ENCODE measurements at regions not wholly inside any gene's neighbourhood (a gene's known extent, or its start where the extent isn't known, plus 50 kb on each side); places are given as distances from the start of the nearest gene placed in this dataset.

- DNase-seq (no peak), ATAC-seq (peak in 1 of 2 donors; percentile 31)
- Histone ChIP-seq H3K9me3 (no peaks in the 10 kb centered on the region), H3K4me3 (no peak overlapping the region), H3K36me3 (no peaks in the 10 kb centered on the region), H3K27ac (peak overlapping the region; percentile 72 to 79 (median 74)), H3K27me3 (no peaks in the 10 kb centered on the region), H3K4me1 (peaks cover 39 to 43% of the 10 kb centered on the region in 2 donors)
- TF ChIP-seq POLR2A (IDR thresholded peaks at IDR 0.05), result no peak
- TF ChIP-seq, protein P1, sequence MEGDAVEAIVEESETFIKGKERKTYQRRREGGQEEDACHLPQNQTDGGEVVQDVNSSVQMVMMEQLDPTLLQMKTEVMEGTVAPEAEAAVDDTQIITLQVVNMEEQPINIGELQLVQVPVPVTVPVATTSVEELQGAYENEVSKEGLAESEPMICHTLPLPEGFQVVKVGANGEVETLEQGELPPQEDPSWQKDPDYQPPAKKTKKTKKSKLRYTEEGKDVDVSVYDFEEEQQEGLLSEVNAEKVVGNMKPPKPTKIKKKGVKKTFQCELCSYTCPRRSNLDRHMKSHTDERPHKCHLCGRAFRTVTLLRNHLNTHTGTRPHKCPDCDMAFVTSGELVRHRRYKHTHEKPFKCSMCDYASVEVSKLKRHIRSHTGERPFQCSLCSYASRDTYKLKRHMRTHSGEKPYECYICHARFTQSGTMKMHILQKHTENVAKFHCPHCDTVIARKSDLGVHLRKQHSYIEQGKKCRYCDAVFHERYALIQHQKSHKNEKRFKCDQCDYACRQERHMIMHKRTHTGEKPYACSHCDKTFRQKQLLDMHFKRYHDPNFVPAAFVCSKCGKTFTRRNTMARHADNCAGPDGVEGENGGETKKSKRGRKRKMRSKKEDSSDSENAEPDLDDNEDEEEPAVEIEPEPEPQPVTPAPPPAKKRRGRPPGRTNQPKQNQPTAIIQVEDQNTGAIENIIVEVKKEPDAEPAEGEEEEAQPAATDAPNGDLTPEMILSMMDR (IDR thresholded peaks at IDR 0.05 in 4 of 5, conservative IDR thresholded peaks at IDR 0.05 in 1 of 5), result no peak
- in situ Hi-C loops (cut with MboI; ENCODE audit: low sequenced_read_pairs in 4 of 4), result no loop called here
- intact Hi-C loops (cut with DNase I; ENCODE audit: low total_unique reads), result loop anchor here (5.0 kb wide), 1 partner anchor 874 kb away; no protein-coding TSS in a partner anchor
Measured at GRCh38 chr15:87496795-87497194, 759.7 kb downstream of the NTRK3 start.

- H3K4me1 ChIP-seq, result peaks cover 36 to 37% of the 10 kb centered on the region in 2 donors
- DNase-seq (no peak), ATAC-seq (peak; percentile 61 to 84)
- H3K9me3 ChIP-seq, result no peaks in the 10 kb centered on the region
- in situ Hi-C loops (cut with MboI; ENCODE audit: low sequenced_read_pairs in 4 of 4) (no loop called here), intact Hi-C loops (cut with DNase I; ENCODE audit: low total_unique reads) (loop anchor here (5.0 kb wide), 1 partner anchor 874 kb away; no protein-coding TSS in a partner anchor)
- H3K27ac ChIP-seq, result peak overlapping the region; percentile 72 to 79 (median 74)
- H3K36me3 ChIP-seq, result no peaks in the 10 kb centered on the region
- no peak overlapping the region for H3K4me3 ChIP-seq
- H3K27me3 ChIP-seq, result no peaks in the 10 kb centered on the region
- TF ChIP-seq, protein P1 (IDR thresholded peaks at IDR 0.05 in 4 of 5, conservative IDR thresholded peaks at IDR 0.05 in 1 of 5), result no peak
- TF ChIP-seq POLR2A (IDR thresholded peaks at IDR 0.05), result peak in 1 of 2 donors; percentile 10
Measured at GRCh38 chr15:87496109-87496508, 760.4 kb downstream of the NTRK3 start.

GRCh38 chr15:87493803-87494202 is 762.7 kb downstream of the NTRK3 start:
- Histone ChIP-seq H3K9me3 (no peaks in the 10 kb centered on the region), H3K27me3 (no peaks in the 10 kb centered on the region), H3K27ac (peak overlapping the region in 2 of 4 donors; percentile 23 to 79), H3K4me1 (peaks cover 34 to 35% of the 10 kb centered on the region in 2 donors), H3K36me3 (no peaks in the 10 kb centered on the region), H3K4me3 (no peak overlapping the region)
- DNase-seq (no peak), ATAC-seq (no peak)
- intact Hi-C loops (cut with DNase I; ENCODE audit: low total_unique reads), result no loop called here
- TF ChIP-seq, protein P1 (IDR thresholded peaks at IDR 0.05 in 4 of 5, conservative IDR thresholded peaks at IDR 0.05 in 1 of 5), result no peak
- TF ChIP-seq POLR2A (IDR thresholded peaks at IDR 0.05), result no peak
- in situ Hi-C loops (cut with MboI; ENCODE audit: low sequenced_read_pairs in 4 of 4), result no loop called here

DNA sequence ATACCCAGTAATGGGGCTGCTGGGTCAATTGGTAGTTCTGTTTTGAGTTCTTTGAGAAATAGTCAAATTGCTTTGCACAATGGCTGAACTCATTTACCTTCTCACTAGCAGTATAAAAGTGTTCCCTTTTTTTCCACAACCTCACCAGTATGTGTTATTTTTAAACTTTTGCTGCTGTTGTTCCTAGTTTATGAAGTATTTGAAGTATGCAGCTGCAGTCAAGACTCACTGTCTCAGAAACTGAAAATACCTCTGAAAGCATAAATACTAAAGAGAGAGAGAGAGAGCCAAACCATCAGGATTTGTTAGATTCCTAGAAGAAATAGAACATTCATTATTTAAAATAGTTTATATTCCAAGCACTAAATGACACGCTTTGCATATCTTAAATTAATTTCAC is 764.2 kb downstream of the NTRK3 start:
- TF ChIP-seq, protein P1 (IDR thresholded peaks at IDR 0.05 in 4 of 5, conservative IDR thresholded peaks at IDR 0.05 in 1 of 5), result no peak
- no peak for TF ChIP-seq POLR2A (IDR thresholded peaks at IDR 0.05)

DNA sequence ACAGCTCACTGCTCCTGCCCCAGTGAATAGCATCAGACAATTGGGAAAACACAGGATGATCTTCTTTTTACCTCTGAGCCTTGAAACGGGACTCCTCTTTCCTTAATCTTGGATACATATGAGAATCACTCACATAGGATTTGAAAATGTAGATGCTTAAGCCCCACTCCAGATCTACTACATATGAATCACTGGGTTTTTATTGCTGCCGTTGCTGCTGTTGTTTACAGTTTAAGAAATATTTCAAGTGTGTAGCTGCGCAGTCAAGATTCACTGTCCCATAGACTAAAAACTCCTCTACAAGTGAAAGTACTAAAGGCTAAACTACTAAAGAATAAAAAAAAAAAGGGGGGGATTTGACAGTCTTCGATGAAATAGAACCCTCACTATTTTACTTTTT is 765.9 kb downstream of the NTRK3 start:
- no peaks in the 10 kb centered on the region for H3K9me3 ChIP-seq
- intact Hi-C loops (cut with DNase I; ENCODE audit: low total_unique reads), result no loop called here
- ATAC-seq (no peak), DNase-seq (no peak)
- no peaks in the 10 kb centered on the region for H3K27me3 ChIP-seq
- no peak overlapping the region for H3K27ac ChIP-seq
- TF ChIP-seq, protein P1 (IDR thresholded peaks at IDR 0.05 in 4 of 5, conservative IDR thresholded peaks at IDR 0.05 in 1 of 5), result no peak
- no peak for TF ChIP-seq POLR2A (IDR thresholded peaks at IDR 0.05)
- in situ Hi-C loops (cut with MboI; ENCODE audit: low sequenced_read_pairs in 4 of 4), result no loop called here
- no peak overlapping the region for H3K4me3 ChIP-seq
- peaks cover 13 to 26% of the 10 kb centered on the region in 2 donors for H3K4me1 ChIP-seq
- no peaks in the 10 kb centered on the region for H3K36me3 ChIP-seq

More for the DNA sequence above, 764.2 kb downstream of the NTRK3 start:
- ATAC-seq (no peak), DNase-seq (no peak)
- Histone ChIP-seq H3K9me3 (no peaks in the 10 kb centered on the region), H3K4me1 (peaks cover 26 to 41% of the 10 kb centered on the region in 2 donors), H3K27me3 (no peaks in the 10 kb centered on the region), H3K27ac (no peak overlapping the region), H3K36me3 (no peaks in the 10 kb centered on the region), H3K4me3 (no peak overlapping the region)
- in situ Hi-C loops (cut with MboI; ENCODE audit: low sequenced_read_pairs in 4 of 4) (no loop called here), intact Hi-C loops (cut with DNase I; ENCODE audit: low total_unique reads) (no loop called here)
